K562 (cell line): ENCODE measurements at regions not wholly inside any gene's neighbourhood (a gene's known extent, or its start where the extent isn't known, plus 50 kb on each side); places are given as distances from the start of the nearest gene placed in this dataset.

ENCODE experiments used
- ATAC-seq: fragments of 200-7000 bp; cut with Tn5 transposase; 3 replicates; pipeline ENCODE4 v1.9.1; 2020; ENCODE audit warnings: moderate library complexity
- BruUV-seq: library from RNA; stranded (reverse); fragments of 400-500 nt; replicated peaks from 2 replicates; lab custom pipeline; 2021; lab: Mats Ljungman, UMichigan
- CTCF ChIA-PET: fragments of 300-600 bp; formaldehyde crosslinking; extraction: SDS; loops from one replicate; lab custom pipeline; 2021; ENCODE audit warnings: low intra/inter-chr PET ratio; lab: Yijun Ruan, JAX
- POLR2A ChIA-PET: fragments of 300-600, 350-650 bp; sonication (Branson Sonifier 250); formaldehyde crosslinking; extraction: SDS; loops from one replicate; lab custom pipeline; 2021; ENCODE audit warnings: antibody characterized with exemption, inconsistent platforms; lab: Yijun Ruan, JAX
- DNase-seq, 4 experiments: peaks; one replicate each; pipeline versions ENCODE4 v3.0.0 to v3.0.0-alpha.2; 2011 to 2018; ENCODE audit warnings: low spot score in 3 of 4, mixed read lengths in 3 of 4; ENCODE audit errors: extremely low read depth in 1 of 4
- FAIRE-seq: peaks from 2 replicates; lab custom pipeline; 2011; peaks lifted over from hg19 to GRCh38; lab: Jason Lieb, UNC
- H2AFZ ChIP-seq: 2 replicates; pipeline ENCODE4 v1.6.0; 2011; ENCODE audit warnings: low read depth, low read length, control low read depth, inconsistent platforms
- H3K27ac ChIP-seq: fragments of 200-600 bp; 3 replicates; pipeline ENCODE4 v1.8.0; 2011; ENCODE audit warnings: low read depth, mild to moderate bottlenecking, control low read depth, inconsistent platforms, low read length, moderate library complexity, mixed read lengths; ENCODE audit errors: extremely low read depth
- H3K27me3 ChIP-seq, 2 experiments: fragments of 300-600 bp in 1 of 2; 2 replicates in 1 of 2; 3 replicates in 1 of 2; pipeline versions ENCODE4 v1.6.0 to v1.8.0; 2011; ENCODE audit warnings: inconsistent platforms in 2 of 2, low read length in 2 of 2, mild to moderate bottlenecking in 1 of 2, mixed read lengths in 1 of 2, moderate library complexity in 1 of 2; ENCODE audit not compliant: control insufficient read depth in 2 of 2, insufficient read depth in 2 of 2
- H3K36me3 ChIP-seq: fragments of 300-600 bp; 3 replicates; pipeline ENCODE4 v1.8.0; 2011; ENCODE audit warnings: mild to moderate bottlenecking, low read length, inconsistent platforms; ENCODE audit not compliant: control insufficient read depth, insufficient read depth
- H3K4me1 ChIP-seq, 2 experiments: fragments of 200-600 bp in 1 of 2; replicated peaks in 1 of 2; 2 replicates in 1 of 2; 3 replicates in 1 of 2; pipeline versions ENCODE4 v1.5.1 to v1.8.0; 2011; ENCODE audit warnings: inconsistent platforms in 2 of 2, low read length in 2 of 2, mild to moderate bottlenecking in 1 of 2, mixed read lengths in 1 of 2, moderate library complexity in 1 of 2; ENCODE audit not compliant: control insufficient read depth in 2 of 2, insufficient read depth in 2 of 2
- H3K4me2 ChIP-seq: 2 replicates; pipeline ENCODE4 v1.6.1; 2011; ENCODE audit warnings: low read length, control low read depth, inconsistent platforms, mixed read lengths; ENCODE audit not compliant: insufficient read depth
- H3K4me3 ChIP-seq: fragments of 200-600 bp; sonication (generic), shearing (Covaris generic); 2 replicates; pipeline ENCODE4 v1.5.1; 2016; ENCODE audit warnings: control low read depth, inconsistent platforms
- H3K79me2 ChIP-seq: fragments of 200-600 bp; 3 replicates; pipeline ENCODE4 v1.8.0; 2011; ENCODE audit warnings: low read length, inconsistent platforms; ENCODE audit not compliant: control insufficient read depth, insufficient read depth
- H3K9ac ChIP-seq, 2 experiments: 2 replicates each; pipeline versions ENCODE4 v1.6.0 to v1.6.1; 2011; ENCODE audit warnings: low read depth in 2 of 2, low read length in 2 of 2, control low read depth in 1 of 2, inconsistent platforms in 1 of 2, mild to moderate bottlenecking in 1 of 2, mixed read lengths in 1 of 2; ENCODE audit not compliant: insufficient read depth in 1 of 2
- H3K9me1 ChIP-seq: one replicate; pipeline ENCODE4 v1.6.0; 2011; ENCODE audit warnings: inconsistent platforms, mild to moderate bottlenecking, low read length, moderate library complexity; ENCODE audit not compliant: control insufficient read depth, insufficient read depth
- H3K9me3 ChIP-seq: replicated peaks from 2 replicates; pipeline ENCODE4 v1.5.1; 2011; ENCODE audit warnings: low read depth, low read length, inconsistent platforms; ENCODE audit not compliant: control insufficient read depth, insufficient read depth
- H4K20me1 ChIP-seq: replicated peaks from 2 replicates; pipeline ENCODE4 v1.6.1; 2011; ENCODE audit warnings: low read length, inconsistent platforms, mixed read lengths; ENCODE audit not compliant: control insufficient read depth, insufficient read depth
- CHAMP1 ChIP-seq: fragments of 450-650 bp; IDR thresholded peaks from 2 replicates; pipeline ENCODE4 v1.6.1; 2016; ENCODE audit warnings: mild to moderate bottlenecking
- L3MBTL2 ChIP-seq: fragments of 450-650 bp; IDR thresholded peaks from 2 replicates; pipeline ENCODE4 v1.6.1; 2016; ENCODE audit warnings: mild to moderate bottlenecking, moderate library complexity
- PHF8 ChIP-seq: fragments of 200-600 bp; sonication (generic); IDR thresholded peaks from 2 replicates; pipeline ENCODE4 v1.6.1; 2012; ENCODE audit warnings: mixed run types, mild to moderate bottlenecking, inconsistent platforms, low read length, moderate library complexity, borderline replicate concordance
- ZNF318 ChIP-seq, 2 experiments: fragments of 450-650 bp; IDR thresholded peaks; 2 replicates each; pipeline ENCODE4 v1.6.1; 2016; ENCODE audit warnings: mild to moderate bottlenecking in 2 of 2, borderline replicate concordance in 1 of 2, low read depth in 1 of 2, moderate library complexity in 1 of 2
- WGBS: fragments of 100-300 bp; shearing (Covaris generic); methylation state at CpG from one replicate; pipeline ENCODE4 v1.1.6; 2016; ENCODE audit warnings: low coverage, mixed read lengths; ENCODE audit not compliant: insufficient coverage; ENCODE audit errors: missing lambda C conversion rate; 5-methylcytosine and 5-hydroxymethylcytosine counted together
- in situ Hi-C: fragments of 300-500 bp; cut with MboI; formaldehyde crosslinking; loops from 4 replicates; pipeline ENCODE4 v1.15.0; 2018; ENCODE audit warnings: inconsistent platforms, mixed read lengths
- intact Hi-C: fragments of 100-400 bp; cut with micrococcal nuclease; formaldehyde crosslinking; loops from 2 replicates; pipeline ENCODE4 v1.14.2; 2022

- CTCF ChIA-PET: no interaction called here
- Histone ChIP-seq H2AFZ (no peak overlapping the region), H3K36me3 (no peaks in the 10 kb centered on the region), H3K9me3 (no peaks in the 10 kb centered on the region), H4K20me1 (no peaks in the 10 kb centered on the region), H3K4me3 (no peak overlapping the region), H3K27ac (no peak overlapping the region), H3K4me2 (no peak overlapping the region), H3K4me1 (no peaks in the 10 kb centered on the region), H3K27me3 (no peaks in the 10 kb centered on the region), H3K9ac (no peak overlapping the region), H3K79me2 (no peaks in the 10 kb centered on the region), H3K9me1 (no peaks in the 10 kb centered on the region)
- no peak for DNase-seq
- no TSS peak for BruUV-seq
- intact Hi-C loops (no loop called here), in situ Hi-C loops (no loop called here)
- no peak for FAIRE-seq
- POLR2A ChIA-PET: no interaction called here
- no peak for ATAC-seq
- under 1% methylated on average over 8 of the region's 8 CpGs for WGBS
- TF ChIP-seq ZNF318 (IDR thresholded peaks at IDR 0.05; ENCODE audit: borderline replicate concordance in 1 of 2, low read depth in 1 of 2) (no peak), CHAMP1 (no peak), PHF8 (no peak), L3MBTL2 (no peak)
Measured at GRCh38 chr5:9712911-9713310, 82.8 kb upstream of the TAS2R1 start.
